Central memory CD8-positive, alpha-beta T cell (primary cell): ENCODE measurements at regions not wholly inside any gene's neighbourhood (a gene's known extent, or its start where the extent isn't known, plus 50 kb on each side); places are given as distances from the start of the nearest gene placed in this dataset.

Experiments used
- ATAC-seq: fragments of 150-1000 bp; cut with Tn5 transposase; replicated peaks from 2 replicates; pipeline ENCODE4 v1.10.0; 2022; ENCODE audit warnings: mild to moderate bottlenecking, moderate FRiP score, moderate number of reproducible peaks; ENCODE audit not compliant: poor library complexity, severe bottlenecking; ENCODE audit errors: extremely low read depth
- DNase-seq, 2 donors: peaks; one replicate each; pipeline ENCODE4 v3.0.0; 2021; ENCODE audit warnings: low spot score in 2 of 2
- H3K27ac Mint-ChIP-seq: one replicate; pipeline ENCODE4 v1.8.0; 2022; ENCODE audit warnings: low read depth, mild to moderate bottlenecking, moderate library complexity, mixed read lengths
- H3K27me3 Mint-ChIP-seq: one replicate; pipeline ENCODE4 v1.8.0; 2022; ENCODE audit warnings: mixed read lengths
- H3K36me3 Mint-ChIP-seq: one replicate; pipeline ENCODE4 v1.8.0; 2022; ENCODE audit warnings: mild to moderate bottlenecking, moderate library complexity, mixed read lengths; ENCODE audit not compliant: insufficient read depth
- H3K4me1 Mint-ChIP-seq: one replicate; pipeline ENCODE4 v1.8.0; 2022; ENCODE audit warnings: mixed read lengths
- H3K4me3 Mint-ChIP-seq: one replicate; pipeline ENCODE4 v1.8.0; 2022; ENCODE audit warnings: mild to moderate bottlenecking, moderate library complexity, mixed read lengths
- H3K9me3 Mint-ChIP-seq: one replicate; pipeline ENCODE4 v1.8.0; 2022; ENCODE audit warnings: mixed read lengths

DNA sequence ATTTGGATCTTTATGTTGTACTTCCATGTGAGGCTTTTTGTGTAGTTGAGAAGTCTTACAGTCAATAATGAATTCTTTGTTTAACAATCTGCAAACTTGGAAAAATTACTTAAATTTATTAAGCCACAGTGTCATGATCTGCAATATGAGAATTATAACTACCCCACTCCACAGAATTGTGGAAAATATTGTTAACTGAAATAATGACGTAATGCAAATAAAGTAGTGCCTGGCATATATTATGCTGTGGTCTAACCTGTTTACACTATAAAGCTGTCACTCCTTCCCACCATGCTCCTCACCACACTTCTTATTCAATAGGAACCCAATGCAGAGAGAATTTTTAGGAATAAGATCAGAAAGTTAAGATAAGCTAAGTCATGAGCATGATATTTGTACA lies 632.1 kb upstream of the GALNTL6 start:
- H3K4me1 Mint-ChIP-seq = no peaks in the 10 kb centered on the region
- H3K9me3 Mint-ChIP-seq = peaks cover 26% of the 10 kb centered on the region
- no peak overlapping the region for H3K4me3 Mint-ChIP-seq
- H3K27ac Mint-ChIP-seq = no peak overlapping the region
- no peaks in the 10 kb centered on the region for H3K36me3 Mint-ChIP-seq
- ATAC-seq (no peak), DNase-seq (no peak)
- no peaks in the 10 kb centered on the region for H3K27me3 Mint-ChIP-seq

GRCh38 chr4:171170671-171171070 lies 642.5 kb upstream of the GALNTL6 start:
- no peaks in the 10 kb centered on the region for H3K36me3 Mint-ChIP-seq
- H3K4me1 Mint-ChIP-seq = no peaks in the 10 kb centered on the region
- no peak overlapping the region for H3K27ac Mint-ChIP-seq
- DNase-seq = no peak
- no peak for ATAC-seq
- no peak overlapping the region for H3K4me3 Mint-ChIP-seq
- no peaks in the 10 kb centered on the region for H3K27me3 Mint-ChIP-seq
- peaks cover 26% of the 10 kb centered on the region for H3K9me3 Mint-ChIP-seq

- Mint-ChIP-seq H3K9me3 (peaks cover 21% of the 10 kb centered on the region), H3K4me3 (no peak overlapping the region), H3K27me3 (no peaks in the 10 kb centered on the region), H3K36me3 (no peaks in the 10 kb centered on the region), H3K4me1 (no peaks in the 10 kb centered on the region), H3K27ac (no peak overlapping the region)
- DNase-seq (no peak), ATAC-seq (no peak)
Observed at GRCh38 chr4:171169396-171169795, 643.8 kb upstream of the GALNTL6 start.

GRCh38 chr4:171162478-171162877 lies 650.7 kb upstream of the GALNTL6 start:
- H3K4me1 Mint-ChIP-seq = no peaks in the 10 kb centered on the region
- H3K27ac Mint-ChIP-seq = no peak overlapping the region
- no peaks in the 10 kb centered on the region for H3K36me3 Mint-ChIP-seq
- peaks cover 23% of the 10 kb centered on the region for H3K9me3 Mint-ChIP-seq
- ATAC-seq = no peak
- H3K4me3 Mint-ChIP-seq = no peak overlapping the region
- DNase-seq = no peak
- H3K27me3 Mint-ChIP-seq = no peaks in the 10 kb centered on the region

DNA sequence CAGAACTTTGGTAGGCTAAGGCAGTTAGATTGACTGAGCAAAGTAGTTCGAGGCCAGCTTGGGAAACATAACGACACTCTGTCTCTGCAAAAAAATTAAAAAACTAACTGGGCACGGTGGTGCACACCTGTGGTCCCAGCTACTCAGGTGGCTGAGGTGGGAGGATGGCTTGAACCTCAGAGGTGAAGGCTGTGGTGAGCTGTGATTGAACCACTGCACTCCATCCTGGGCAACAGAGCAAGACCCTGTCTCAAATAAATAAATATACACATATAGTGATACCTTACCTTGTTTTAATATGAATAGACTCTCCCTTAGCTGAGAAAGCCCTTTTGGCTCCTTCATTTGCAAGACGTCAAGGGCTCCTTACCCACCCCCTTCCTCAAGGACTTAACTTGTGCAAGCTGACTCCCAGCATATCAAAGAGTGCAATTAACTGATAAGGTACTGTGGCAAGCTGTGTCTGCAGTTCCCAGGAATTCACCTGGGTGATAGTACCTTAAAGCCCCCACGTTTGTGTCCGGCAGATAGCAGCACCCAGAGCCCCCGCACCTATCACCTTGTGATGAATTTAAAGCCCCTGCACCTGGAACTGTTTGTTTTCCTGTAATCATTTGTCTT lies 655.6 kb upstream of the GALNTL6 start:
- Mint-ChIP-seq H3K4me1 (no peaks in the 10 kb centered on the region), H3K27me3 (no peaks in the 10 kb centered on the region), H3K27ac (no peak overlapping the region), H3K36me3 (peaks cover 2% of the 10 kb centered on the region), H3K4me3 (no peak overlapping the region), H3K9me3 (peaks cover 23% of the 10 kb centered on the region)
- no peak for ATAC-seq
- DNase-seq = no peak

- Mint-ChIP-seq H3K36me3 (no peaks in the 10 kb centered on the region), H3K27me3 (no peaks in the 10 kb centered on the region), H3K4me3 (no peak overlapping the region), H3K9me3 (peaks cover 25% of the 10 kb centered on the region), H3K27ac (no peak overlapping the region), H3K4me1 (no peaks in the 10 kb centered on the region)
- no peak for DNase-seq
- ATAC-seq = no peak
Observed at GRCh38 chr4:171142639-171143038, 670.6 kb upstream of the GALNTL6 start.

DNA sequence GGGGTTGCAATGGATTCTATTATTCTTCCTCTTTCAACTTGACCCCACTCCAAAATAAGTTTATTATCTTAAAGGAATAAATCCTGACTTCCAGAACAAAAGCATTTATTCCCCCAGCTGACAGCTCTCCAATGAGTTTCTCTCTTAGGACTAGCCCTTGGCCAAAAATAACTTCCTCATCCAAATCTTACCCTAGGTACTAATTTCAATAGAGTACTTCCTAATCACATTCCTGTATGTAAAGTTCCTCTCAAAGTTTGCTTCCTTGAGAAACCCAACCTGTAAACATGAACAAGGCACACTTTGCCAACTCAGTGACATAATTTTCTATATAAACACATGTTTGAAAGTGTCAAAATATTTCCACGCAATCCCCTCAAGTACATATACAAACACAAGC lies 671.2 kb upstream of the GALNTL6 start:
- H3K27ac Mint-ChIP-seq = no peak overlapping the region
- DNase-seq (no peak), ATAC-seq (peak; percentile 19)
- H3K36me3 Mint-ChIP-seq = no peaks in the 10 kb centered on the region
- peaks cover 25% of the 10 kb centered on the region for H3K9me3 Mint-ChIP-seq
- no peaks in the 10 kb centered on the region for H3K27me3 Mint-ChIP-seq
- no peak overlapping the region for H3K4me3 Mint-ChIP-seq
- no peaks in the 10 kb centered on the region for H3K4me1 Mint-ChIP-seq

DNA sequence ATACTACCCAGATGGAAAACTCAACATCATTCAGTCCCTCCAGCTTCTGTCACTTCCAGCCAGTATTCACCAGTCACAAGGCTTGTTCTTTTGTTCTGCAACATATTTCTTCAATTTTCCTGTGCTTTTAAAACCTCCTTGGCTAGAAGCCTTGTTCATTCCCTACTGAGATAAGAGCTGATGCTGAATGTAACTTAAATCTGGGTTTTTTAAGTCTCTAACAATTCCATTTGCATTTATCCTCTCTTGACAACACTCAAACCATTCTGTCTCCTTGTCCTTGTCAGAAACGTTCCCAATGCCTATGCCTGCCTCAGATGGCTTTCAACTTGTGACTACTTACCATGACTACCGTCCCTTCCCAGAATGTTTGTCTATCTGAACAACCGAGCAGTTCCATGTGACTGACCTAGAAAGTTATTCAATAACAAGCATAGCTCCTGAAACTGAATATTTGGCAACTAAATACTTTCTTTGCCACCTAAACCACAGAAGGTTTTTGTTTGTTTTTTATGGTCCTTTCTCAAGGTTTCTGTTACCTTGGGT lies 682.9 kb upstream of the GALNTL6 start:
- Mint-ChIP-seq H3K4me1 (no peaks in the 10 kb centered on the region), H3K36me3 (no peaks in the 10 kb centered on the region), H3K9me3 (peaks cover 14% of the 10 kb centered on the region), H3K27me3 (no peaks in the 10 kb centered on the region), H3K27ac (no peak overlapping the region), H3K4me3 (no peak overlapping the region)
- ATAC-seq = no peak
- DNase-seq = no peak

GRCh38 chr4:171118091-171118490 lies 695.1 kb upstream of the GALNTL6 start:
- H3K4me1 Mint-ChIP-seq = no peaks in the 10 kb centered on the region
- no peaks in the 10 kb centered on the region for H3K36me3 Mint-ChIP-seq
- no peak overlapping the region for H3K4me3 Mint-ChIP-seq
- no peak for DNase-seq
- peaks cover 6% of the 10 kb centered on the region for H3K9me3 Mint-ChIP-seq
- ATAC-seq = no peak
- no peak overlapping the region for H3K27ac Mint-ChIP-seq
- H3K27me3 Mint-ChIP-seq = no peaks in the 10 kb centered on the region

DNA sequence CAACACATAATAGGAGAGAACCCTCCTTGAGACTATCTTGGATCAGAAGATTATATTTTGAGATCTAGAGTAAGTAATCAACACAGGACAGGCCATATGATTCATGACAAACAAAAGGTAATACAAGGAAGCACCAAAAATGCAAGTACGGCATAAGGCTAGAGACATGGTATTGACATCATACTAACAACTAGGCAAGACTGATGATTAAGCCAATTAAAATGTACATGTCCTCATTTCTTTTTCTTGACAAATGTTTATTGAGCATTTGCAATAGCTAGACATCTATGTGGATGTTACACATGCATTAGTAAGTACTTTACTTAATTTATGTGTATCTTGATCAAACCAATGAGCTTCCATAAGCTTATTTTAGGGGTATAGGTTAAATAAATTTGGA lies 695.7 kb upstream of the GALNTL6 start:
- Mint-ChIP-seq H3K27me3 (no peaks in the 10 kb centered on the region), H3K9me3 (peaks cover 6% of the 10 kb centered on the region), H3K27ac (no peak overlapping the region), H3K4me1 (no peaks in the 10 kb centered on the region), H3K36me3 (no peaks in the 10 kb centered on the region), H3K4me3 (no peak overlapping the region)
- ATAC-seq = no peak
- DNase-seq = no peak

DNA sequence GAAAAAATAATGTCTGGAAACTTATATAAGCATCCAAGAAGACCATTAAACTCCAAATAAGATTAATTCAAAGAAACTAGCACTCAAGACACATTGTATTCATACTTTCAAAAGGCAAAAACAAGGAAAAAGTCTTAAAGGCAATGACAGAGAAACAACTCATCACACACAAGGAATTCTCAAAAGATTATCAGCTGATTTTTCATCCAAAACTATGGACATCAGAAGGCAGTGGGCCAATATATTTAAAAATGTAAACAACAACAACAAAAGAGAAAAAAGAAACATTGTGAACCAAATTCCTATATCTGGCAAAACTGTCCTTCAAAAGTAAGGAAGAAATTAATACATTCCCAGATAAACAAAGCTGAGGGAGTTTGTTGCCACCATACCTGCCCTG lies 711.4 kb upstream of the GALNTL6 start:
- H3K4me3 Mint-ChIP-seq = no peak overlapping the region
- H3K9me3 Mint-ChIP-seq = peaks cover 15% of the 10 kb centered on the region
- DNase-seq = no peak
- H3K27ac Mint-ChIP-seq = no peak overlapping the region
- H3K4me1 Mint-ChIP-seq = no peaks in the 10 kb centered on the region
- no peaks in the 10 kb centered on the region for H3K27me3 Mint-ChIP-seq
- ATAC-seq = no peak
- H3K36me3 Mint-ChIP-seq = no peaks in the 10 kb centered on the region

DNA sequence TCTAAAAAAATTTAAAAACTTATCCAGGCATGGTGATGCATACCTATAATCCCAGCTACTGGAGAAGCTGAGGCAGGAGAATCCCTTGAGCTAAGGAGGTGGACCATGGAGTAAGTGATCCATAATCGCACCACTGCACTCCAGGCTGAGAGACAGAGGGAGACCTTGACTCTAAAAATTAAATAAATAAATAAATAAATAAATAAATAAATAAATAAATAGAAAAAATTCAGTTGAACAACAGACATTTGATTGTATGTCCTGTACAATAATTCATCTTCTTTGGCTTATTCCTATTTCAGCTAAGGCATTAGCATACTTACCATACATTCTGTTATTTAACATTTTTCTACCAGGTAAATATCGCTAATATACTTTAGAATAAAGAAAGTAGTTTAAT lies 726.1 kb upstream of the GALNTL6 start:
- ATAC-seq (no peak), DNase-seq (no peak)
- Mint-ChIP-seq H3K4me3 (no peak overlapping the region), H3K9me3 (peaks cover 13% of the 10 kb centered on the region), H3K27ac (no peak overlapping the region), H3K27me3 (no peaks in the 10 kb centered on the region), H3K36me3 (no peaks in the 10 kb centered on the region), H3K4me1 (no peaks in the 10 kb centered on the region)

- Mint-ChIP-seq H3K9me3 (peaks cover 43% of the 10 kb centered on the region), H3K27me3 (no peaks in the 10 kb centered on the region), H3K4me1 (no peaks in the 10 kb centered on the region), H3K27ac (no peak overlapping the region), H3K36me3 (no peaks in the 10 kb centered on the region), H3K4me3 (no peak overlapping the region)
- ATAC-seq (no peak), DNase-seq (no peak)
Observed at GRCh38 chr4:171067422-171067821, 745.8 kb upstream of the GALNTL6 start.
